Frontal cortex (tissue), 3 donors: ENCODE measurements at regions not wholly inside any gene's neighbourhood (a gene's known extent, or its start where the extent isn't known, plus 50 kb on each side); places are given as distances from the start of the nearest gene placed in this dataset.
A peak's percentile ranks its signal among the peaks of the same experiment; 100 is the strongest.

Experiments used
- DNase-seq, 2 donors: peaks; one replicate each; pipeline ENCODE4 v3.0.0; 2012; ENCODE audit warnings: low spot score in 2 of 2
- FAIRE-seq: peaks from 2 replicates; lab custom pipeline; 2012; peaks lifted over from hg19 to GRCh38; lab: Jason Lieb, UNC
- donor health status: control.
- donor health status: control.
- donor health status: control.

- FAIRE-seq (no peak), DNase-seq (no peak)
Observed at GRCh38 chr7:84372155-84372621, 177.6 kb upstream of the SEMA3A start.

GRCh38 chr7:84370114-84370513, 175.5 kb upstream of the SEMA3A start:
- FAIRE-seq (no peak), DNase-seq (no peak)

- DNase-seq (no peak), FAIRE-seq (no peak)
Observed at GRCh38 chr7:84368122-84368521, 173.5 kb upstream of the SEMA3A start.

GRCh38 chr7:84364708-84365107, 170.1 kb upstream of the SEMA3A start:
- no peak for DNase-seq

GRCh38 chr7:84363741-84364140, 169.2 kb upstream of the SEMA3A start:
- DNase-seq = no peak
- no peak for FAIRE-seq

More at GRCh38 chr7:84364708-84365107, 170.1 kb upstream of the SEMA3A start:
- FAIRE-seq = no peak

- DNase-seq = no peak
- FAIRE-seq = no peak
Observed at GRCh38 chr7:84362828-84363227, 168.2 kb upstream of the SEMA3A start.

- FAIRE-seq = no peak
- DNase-seq = no peak
Observed at GRCh38 chr7:84362360-84362759, 167.8 kb upstream of the SEMA3A start.

GRCh38 chr7:84354866-84355265, 160.3 kb upstream of the SEMA3A start:
- FAIRE-seq = no peak
- DNase-seq = no peak

- FAIRE-seq (no peak), DNase-seq (no peak)
Observed at GRCh38 chr7:84354030-84354429, 159.4 kb upstream of the SEMA3A start.

- no peak for DNase-seq
- no peak for FAIRE-seq
Observed at GRCh38 chr7:84339306-84339705, 144.7 kb upstream of the SEMA3A start.

GRCh38 chr7:84337429-84337828, 142.8 kb upstream of the SEMA3A start:
- no peak for DNase-seq
- FAIRE-seq = no peak

GRCh38 chr7:84336766-84337165, 142.2 kb upstream of the SEMA3A start:
- DNase-seq (no peak), FAIRE-seq (no peak)

GRCh38 chr7:84336303-84336702, 141.7 kb upstream of the SEMA3A start:
- no peak for DNase-seq
- FAIRE-seq = no peak

GRCh38 chr7:84331616-84332015, 137.0 kb upstream of the SEMA3A start:
- DNase-seq = no peak

GRCh38 chr7:84328571-84328970, 134.0 kb upstream of the SEMA3A start:
- no peak for FAIRE-seq
- DNase-seq = no peak

More at GRCh38 chr7:84331616-84332015, 137.0 kb upstream of the SEMA3A start:
- no peak for FAIRE-seq

GRCh38 chr7:84324136-84324630, 129.6 kb upstream of the SEMA3A start:
- no peak for DNase-seq
- no peak for FAIRE-seq

- FAIRE-seq = peak; percentile 10
- DNase-seq = no peak
Observed at GRCh38 chr7:84317536-84317935, 122.9 kb upstream of the SEMA3A start.

- FAIRE-seq (no peak), DNase-seq (no peak)
Observed at GRCh38 chr7:84314263-84314662, 119.7 kb upstream of the SEMA3A start.

- FAIRE-seq = peak; percentile 28
- DNase-seq = no peak
Observed at GRCh38 chr7:84304407-84304806, 109.8 kb upstream of the SEMA3A start.

- no peak for FAIRE-seq
- no peak for DNase-seq
Observed at GRCh38 chr7:84302949-84303348, 108.4 kb upstream of the SEMA3A start.

GRCh38 chr7:84297616-84298015, 103.0 kb upstream of the SEMA3A start:
- FAIRE-seq (no peak), DNase-seq (no peak)

GRCh38 chr7:84294847-84295455, 100.4 kb upstream of the SEMA3A start:
- no peak for FAIRE-seq
- DNase-seq = no peak
